ENCODE measurements at regions not wholly inside any gene's neighbourhood (a gene's known extent, or its start where the extent isn't known, plus 50 kb on each side); places are given as distances from the start of the nearest gene placed in this dataset.
"Not testable (repeated sequence)": the region's sequence is repeated elsewhere in the genome, so short reads cannot be mapped to it uniquely, and the experiment has no call there.

- no peak for DNase-seq (ENCODE audit: low read depth)
Measured at GRCh38 chr6:21847711-21848480, 254.3 kb downstream of the SOX4 start.

- no peak for DNase-seq (ENCODE audit: low read depth)
Measured at GRCh38 chr6:21850691-21851090, 257.1 kb downstream of the SOX4 start.

- DNase-seq (ENCODE audit: low read depth): no peak
Measured at GRCh38 chr6:21855811-21856455, 262.4 kb downstream of the SOX4 start.

- DNase-seq (ENCODE audit: low read depth): peak; percentile 40
Measured at GRCh38 chr6:21856456-21856825, 262.9 kb downstream of the SOX4 start.

GRCh38 chr6:21856844-21857243 is 263.3 kb downstream of the SOX4 start:
- peak; percentile 48 for DNase-seq (ENCODE audit: low read depth)

- no peak for DNase-seq (ENCODE audit: low read depth)
Measured at GRCh38 chr6:21858076-21858475, 264.5 kb downstream of the SOX4 start.

GRCh38 chr6:21859193-21859735 is 265.7 kb downstream of the SOX4 start:
- DNase-seq (ENCODE audit: low read depth): no peak

GRCh38 chr6:21861942-21862341 is 268.4 kb downstream of the SOX4 start:
- DNase-seq (ENCODE audit: low read depth): no peak

- DNase-seq (ENCODE audit: low read depth): no peak
Measured at GRCh38 chr6:21864206-21864605, 270.7 kb downstream of the SOX4 start.

- DNase-seq (ENCODE audit: low read depth): no peak
Measured at GRCh38 chr6:21868226-21868625, 274.7 kb downstream of the SOX4 start.

GRCh38 chr6:21869085-21869771 is 275.7 kb downstream of the SOX4 start:
- DNase-seq (ENCODE audit: low read depth): no peak

- peak; percentile 10 for DNase-seq (ENCODE audit: low read depth)
Measured at GRCh38 chr6:21870076-21870730, 276.7 kb downstream of the SOX4 start.

- no peak for DNase-seq (ENCODE audit: low read depth)
Measured at GRCh38 chr6:21871831-21872230, 278.3 kb downstream of the SOX4 start.

GRCh38 chr6:21872749-21873148 is 279.2 kb downstream of the SOX4 start:
- DNase-seq (ENCODE audit: low read depth): no peak

- peak; percentile 36 for DNase-seq (ENCODE audit: low read depth)
Measured at GRCh38 chr6:21873562-21873961, 280.0 kb downstream of the SOX4 start.

GRCh38 chr6:21874372-21874771 is 280.8 kb downstream of the SOX4 start:
- DNase-seq (ENCODE audit: low read depth): no peak

GRCh38 chr6:21877037-21877436 is 283.5 kb downstream of the SOX4 start:
- not testable (repeated sequence) for DNase-seq (ENCODE audit: low read depth)

GRCh38 chr6:21880249-21880648 is 286.7 kb downstream of the SOX4 start:
- not testable (repeated sequence) for DNase-seq (ENCODE audit: low read depth)

- no peak for DNase-seq (ENCODE audit: low read depth)
Measured at GRCh38 chr6:21881969-21882465, 288.5 kb downstream of the SOX4 start.

GRCh38 chr6:21883595-21884328 is 290.2 kb downstream of the SOX4 start:
- no peak for DNase-seq (ENCODE audit: low read depth)

GRCh38 chr6:21885111-21885510 is 291.6 kb downstream of the SOX4 start:
- no peak for DNase-seq (ENCODE audit: low read depth)

Data from fibroblast of gingiva (primary cell).